Neural progenitor cell (in vitro differentiated cells): ENCODE measurements at regions not wholly inside any gene's neighbourhood (a gene's known extent, or its start where the extent isn't known, plus 50 kb on each side); places are given as distances from the start of the nearest gene placed in this dataset.
A peak's percentile ranks its signal among the peaks of the same experiment; 100 is the strongest.

Experiments used
- DNase-seq: peaks from one replicate; pipeline ENCODE4 v3.0.0-alpha.2; 2016; ENCODE audit warnings: low spot score
- H2AFZ ChIP-seq: fragments of 200-600 bp; sonication (generic); replicated peaks from 2 replicates; pipeline ENCODE4 v1.6.1; 2016; ENCODE audit warnings: antibody characterized with exemption
- H3F3A ChIP-seq: fragments of 200-600 bp; sonication (generic); 2 replicates; pipeline ENCODE4 v1.6.1; 2016; ENCODE audit warnings: antibody characterized with exemption, low read depth
- H3K27ac ChIP-seq: fragments of 200-600 bp; sonication (generic); 2 replicates; pipeline ENCODE4 v1.5.1; 2016; ENCODE audit warnings: mild to moderate bottlenecking
- H3K27me3 ChIP-seq: fragments of 200-600 bp; sonication (generic); 2 replicates; pipeline ENCODE4 v1.6.1; 2016; ENCODE audit warnings: mild to moderate bottlenecking, moderate library complexity
- H3K36me3 ChIP-seq: fragments of 200-600 bp; sonication (generic); 2 replicates; pipeline ENCODE4 v1.5.1; 2016
- H3K4me1 ChIP-seq: fragments of 200-600 bp; sonication (generic); 2 replicates; pipeline ENCODE4 v1.6.1; 2016; ENCODE audit warnings: mixed run types
- H3K4me2 ChIP-seq: fragments of 200-600 bp; sonication (generic); 2 replicates; pipeline ENCODE4 v1.6.1; 2016
- H3K4me3 ChIP-seq: fragments of 200-600 bp; sonication (generic); 2 replicates; pipeline ENCODE4 v1.5.1; 2016
- H3K79me2 ChIP-seq: fragments of 200-600 bp; sonication (generic); 2 replicates; pipeline ENCODE4 v1.6.1; 2016; ENCODE audit warnings: low read depth
- H3K9ac ChIP-seq: fragments of 200-600 bp; sonication (generic); 2 replicates; pipeline ENCODE4 v1.6.1; 2016
- H3K9me3 ChIP-seq: fragments of 200-600 bp; sonication (generic); 2 replicates; pipeline ENCODE4 v1.5.1; 2016; ENCODE audit warnings: low read depth
- H4K20me1 ChIP-seq: fragments of 200-600 bp; sonication (generic); 2 replicates; pipeline ENCODE4 v1.6.1; 2016; ENCODE audit warnings: low read depth
- H3K27ac Mint-ChIP-seq: 3 replicates; pipeline ENCODE4 v1.8.0; 2021; ENCODE audit warnings: mixed read lengths
- H3K27me3 Mint-ChIP-seq: 2 replicates; pipeline ENCODE4 v1.8.0; 2022; ENCODE audit warnings: low read depth, mild to moderate bottlenecking, inconsistent platforms, moderate library complexity, mixed read lengths; ENCODE audit not compliant: insufficient read depth
- H3K36me3 Mint-ChIP-seq: 3 replicates; pipeline ENCODE4 v1.8.0; 2021; ENCODE audit warnings: mixed read lengths
- H3K4me1 Mint-ChIP-seq: 3 replicates; pipeline ENCODE4 v1.8.0; 2021; ENCODE audit warnings: mixed read lengths
- H3K4me3 Mint-ChIP-seq: 3 replicates; pipeline ENCODE4 v1.8.0; 2021; ENCODE audit warnings: mild to moderate bottlenecking, moderate library complexity, mixed read lengths
- H3K9me3 Mint-ChIP-seq: 3 replicates; pipeline ENCODE4 v1.8.0; 2020; ENCODE audit warnings: mixed read lengths
- EZH2 ChIP-seq: fragments of 200-600 bp; sonication (generic); IDR thresholded peaks from 2 replicates; pipeline ENCODE4 v1.6.1; 2017; ENCODE audit warnings: antibody characterized with exemption, mild to moderate bottlenecking, moderate library complexity
- EZH2phosphoT487 ChIP-seq: fragments of 200-600 bp; sonication (generic); IDR thresholded peaks from 2 replicates; pipeline ENCODE4 v1.6.1; 2017; ENCODE audit warnings: antibody characterized with exemption
- TF ChIP-seq, protein P1 (sequence below): fragments of 200-600 bp; sonication (generic); IDR thresholded peaks from 2 replicates; pipeline ENCODE4 v1.5.1; 2017; ENCODE audit warnings: antibody characterized with exemption, mild to moderate bottlenecking

GRCh38 chr4:55757356-55757952, 62.1 kb upstream of the EXOC1L start:
- Histone ChIP-seq H3F3A (peaks cover 1% of the 10 kb centered on the region), H3K9ac (no peak overlapping the region), H3K4me3 (no peak overlapping the region), H2AFZ (peak overlapping the region; percentile 86), H3K9me3 (no peaks in the 10 kb centered on the region), H3K79me2 (no peaks in the 10 kb centered on the region), H3K4me2 (no peak overlapping the region), H3K4me1 (peaks cover 13% of the 10 kb centered on the region), H3K36me3 (no peaks in the 10 kb centered on the region), H3K27me3 (no peaks in the 10 kb centered on the region), H4K20me1 (no peaks in the 10 kb centered on the region), H3K27ac (no peak overlapping the region)
- Mint-ChIP-seq H3K9me3 (no peaks in the 10 kb centered on the region), H3K27ac (no peak overlapping the region), H3K4me1 (no peaks in the 10 kb centered on the region), H3K36me3 (no peaks in the 10 kb centered on the region), H3K4me3 (no peak overlapping the region), H3K27me3 (peaks cover 6% of the 10 kb centered on the region)
- no peak for DNase-seq
- TF ChIP-seq EZH2 (no peak), EZH2phosphoT487 (no peak)
- TF ChIP-seq, protein P1, sequence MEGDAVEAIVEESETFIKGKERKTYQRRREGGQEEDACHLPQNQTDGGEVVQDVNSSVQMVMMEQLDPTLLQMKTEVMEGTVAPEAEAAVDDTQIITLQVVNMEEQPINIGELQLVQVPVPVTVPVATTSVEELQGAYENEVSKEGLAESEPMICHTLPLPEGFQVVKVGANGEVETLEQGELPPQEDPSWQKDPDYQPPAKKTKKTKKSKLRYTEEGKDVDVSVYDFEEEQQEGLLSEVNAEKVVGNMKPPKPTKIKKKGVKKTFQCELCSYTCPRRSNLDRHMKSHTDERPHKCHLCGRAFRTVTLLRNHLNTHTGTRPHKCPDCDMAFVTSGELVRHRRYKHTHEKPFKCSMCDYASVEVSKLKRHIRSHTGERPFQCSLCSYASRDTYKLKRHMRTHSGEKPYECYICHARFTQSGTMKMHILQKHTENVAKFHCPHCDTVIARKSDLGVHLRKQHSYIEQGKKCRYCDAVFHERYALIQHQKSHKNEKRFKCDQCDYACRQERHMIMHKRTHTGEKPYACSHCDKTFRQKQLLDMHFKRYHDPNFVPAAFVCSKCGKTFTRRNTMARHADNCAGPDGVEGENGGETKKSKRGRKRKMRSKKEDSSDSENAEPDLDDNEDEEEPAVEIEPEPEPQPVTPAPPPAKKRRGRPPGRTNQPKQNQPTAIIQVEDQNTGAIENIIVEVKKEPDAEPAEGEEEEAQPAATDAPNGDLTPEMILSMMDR, result no peak

DNA sequence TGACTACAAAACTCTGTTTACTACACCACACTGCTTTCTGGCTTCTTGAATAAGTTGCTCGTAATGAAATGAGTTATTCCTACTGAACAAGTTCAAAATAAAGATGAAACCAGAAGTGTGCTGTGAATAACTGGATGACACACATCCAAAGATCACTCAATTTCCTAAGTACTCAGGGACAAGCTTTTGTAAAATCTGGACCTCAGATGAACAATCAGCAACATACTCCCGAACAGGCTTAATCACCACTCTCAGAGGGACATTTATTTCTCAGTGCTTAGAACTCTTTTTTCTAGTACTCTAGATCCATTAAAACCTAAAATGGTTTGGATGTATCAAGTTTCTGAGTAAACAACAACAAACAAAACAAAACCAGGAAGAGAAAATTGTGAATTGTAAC, 61.5 kb upstream of the EXOC1L start:
- peak overlapping the region; percentile 86 for H2AFZ ChIP-seq
- no peak overlapping the region for H3K4me3 Mint-ChIP-seq
- TF ChIP-seq EZH2phosphoT487, result no peak
- TF ChIP-seq EZH2, result no peak
- TF ChIP-seq, protein P1, result no peak

GRCh38 chr4:55758570-55758969, 61.0 kb upstream of the EXOC1L start:
- H3K27me3 ChIP-seq, result no peaks in the 10 kb centered on the region
- H3K36me3 Mint-ChIP-seq, result no peaks in the 10 kb centered on the region
- H3K79me2 ChIP-seq, result no peaks in the 10 kb centered on the region
- DNase-seq, result no peak
- H3F3A ChIP-seq, result peaks cover 4% of the 10 kb centered on the region
- no peak overlapping the region for H3K4me3 ChIP-seq
- H3K9me3 Mint-ChIP-seq, result no peaks in the 10 kb centered on the region
- peaks cover 24% of the 10 kb centered on the region for H3K4me1 ChIP-seq
- no peaks in the 10 kb centered on the region for H3K36me3 ChIP-seq
- no peak overlapping the region for H3K27ac Mint-ChIP-seq
- H3K4me2 ChIP-seq, result no peak overlapping the region
- H4K20me1 ChIP-seq, result no peaks in the 10 kb centered on the region
- H3K9me3 ChIP-seq, result no peaks in the 10 kb centered on the region
- no peak overlapping the region for H3K9ac ChIP-seq
- H3K27ac ChIP-seq, result no peak overlapping the region
- H2AFZ ChIP-seq, result peak overlapping the region; percentile 86
- no peak overlapping the region for H3K4me3 Mint-ChIP-seq
- TF ChIP-seq EZH2, result no peak
- peaks cover 3% of the 10 kb centered on the region for H3K4me1 Mint-ChIP-seq
- peaks cover 6% of the 10 kb centered on the region for H3K27me3 Mint-ChIP-seq

More for the DNA sequence above, 61.5 kb upstream of the EXOC1L start:
- H3K4me1 Mint-ChIP-seq, result peaks cover 3% of the 10 kb centered on the region
- Histone ChIP-seq H3F3A (peaks cover 4% of the 10 kb centered on the region), H4K20me1 (no peaks in the 10 kb centered on the region), H3K4me2 (no peak overlapping the region), H3K27me3 (no peaks in the 10 kb centered on the region), H3K79me2 (no peaks in the 10 kb centered on the region), H3K9ac (no peak overlapping the region), H3K4me1 (peaks cover 19% of the 10 kb centered on the region), H3K9me3 (no peaks in the 10 kb centered on the region), H3K27ac (no peak overlapping the region), H3K4me3 (no peak overlapping the region), H3K36me3 (no peaks in the 10 kb centered on the region)
- DNase-seq, result no peak
- no peaks in the 10 kb centered on the region for H3K9me3 Mint-ChIP-seq
- H3K27me3 Mint-ChIP-seq, result peaks cover 6% of the 10 kb centered on the region
- no peaks in the 10 kb centered on the region for H3K36me3 Mint-ChIP-seq
- no peak overlapping the region for H3K27ac Mint-ChIP-seq

GRCh38 chr4:55762819-55763218, 56.8 kb upstream of the EXOC1L start:
- Histone ChIP-seq H3K27ac (peak overlapping the region; percentile 42), H2AFZ (no peak overlapping the region), H3K79me2 (no peaks in the 10 kb centered on the region), H3F3A (peaks cover 4% of the 10 kb centered on the region), H3K9me3 (no peaks in the 10 kb centered on the region), H3K4me3 (no peak overlapping the region), H3K4me2 (peak overlapping the region; percentile 17), H3K27me3 (no peaks in the 10 kb centered on the region), H3K4me1 (peaks cover 27% of the 10 kb centered on the region), H4K20me1 (no peaks in the 10 kb centered on the region), H3K9ac (no peak overlapping the region), H3K36me3 (no peaks in the 10 kb centered on the region)
- H3K9me3 Mint-ChIP-seq, result no peaks in the 10 kb centered on the region
- DNase-seq, result peak; percentile 75
- peaks cover 3% of the 10 kb centered on the region for H3K4me1 Mint-ChIP-seq
- TF ChIP-seq EZH2, result no peak
- TF ChIP-seq EZH2phosphoT487, result no peak
- TF ChIP-seq, protein P1, result no peak
- H3K36me3 Mint-ChIP-seq, result no peaks in the 10 kb centered on the region
- H3K4me3 Mint-ChIP-seq, result no peak overlapping the region
- no peak overlapping the region for H3K27ac Mint-ChIP-seq
- H3K27me3 Mint-ChIP-seq, result peaks cover 10% of the 10 kb centered on the region
